K562 (cell line): ENCODE measurements at regions not wholly inside any gene's neighbourhood (a gene's known extent, or its start where the extent isn't known, plus 50 kb on each side); places are given as distances from the start of the nearest gene placed in this dataset.

Experiments used
- ATAC-seq: fragments of 200-7000 bp; cut with Tn5 transposase; 3 replicates; pipeline ENCODE4 v1.9.1; 2020; ENCODE audit warnings: moderate library complexity
- BruUV-seq: library from RNA; stranded (reverse); fragments of 400-500 nt; replicated peaks from 2 replicates; lab custom pipeline; 2021; lab: Mats Ljungman, UMichigan
- CTCF ChIA-PET: fragments of 300-600 bp; formaldehyde crosslinking; extraction: SDS; loops from one replicate; lab custom pipeline; 2021; ENCODE audit warnings: low intra/inter-chr PET ratio; lab: Yijun Ruan, JAX
- POLR2A ChIA-PET: fragments of 300-600, 350-650 bp; sonication (Branson Sonifier 250); formaldehyde crosslinking; extraction: SDS; loops from one replicate; lab custom pipeline; 2021; ENCODE audit warnings: antibody characterized with exemption, inconsistent platforms; lab: Yijun Ruan, JAX
- DNase-seq, 4 experiments: peaks; one replicate each; pipeline versions ENCODE4 v3.0.0 to v3.0.0-alpha.2; 2011 to 2018; ENCODE audit warnings: low spot score in 3 of 4, mixed read lengths in 3 of 4; ENCODE audit errors: extremely low read depth in 1 of 4
- FAIRE-seq: peaks from 2 replicates; lab custom pipeline; 2011; peaks lifted over from hg19 to GRCh38; lab: Jason Lieb, UNC
- H2AFZ ChIP-seq: 2 replicates; pipeline ENCODE4 v1.6.0; 2011; ENCODE audit warnings: low read depth, low read length, control low read depth, inconsistent platforms
- H3K27ac ChIP-seq: fragments of 200-600 bp; 3 replicates; pipeline ENCODE4 v1.8.0; 2011; ENCODE audit warnings: low read depth, mild to moderate bottlenecking, control low read depth, inconsistent platforms, low read length, moderate library complexity, mixed read lengths; ENCODE audit errors: extremely low read depth
- H3K27me3 ChIP-seq, 2 experiments: fragments of 300-600 bp in 1 of 2; 2 replicates in 1 of 2; 3 replicates in 1 of 2; pipeline versions ENCODE4 v1.6.0 to v1.8.0; 2011; ENCODE audit warnings: inconsistent platforms in 2 of 2, low read length in 2 of 2, mild to moderate bottlenecking in 1 of 2, mixed read lengths in 1 of 2, moderate library complexity in 1 of 2; ENCODE audit not compliant: control insufficient read depth in 2 of 2, insufficient read depth in 2 of 2
- H3K36me3 ChIP-seq: fragments of 300-600 bp; 3 replicates; pipeline ENCODE4 v1.8.0; 2011; ENCODE audit warnings: mild to moderate bottlenecking, low read length, inconsistent platforms; ENCODE audit not compliant: control insufficient read depth, insufficient read depth
- H3K4me1 ChIP-seq, 2 experiments: fragments of 200-600 bp in 1 of 2; replicated peaks in 1 of 2; 2 replicates in 1 of 2; 3 replicates in 1 of 2; pipeline versions ENCODE4 v1.5.1 to v1.8.0; 2011; ENCODE audit warnings: inconsistent platforms in 2 of 2, low read length in 2 of 2, mild to moderate bottlenecking in 1 of 2, mixed read lengths in 1 of 2, moderate library complexity in 1 of 2; ENCODE audit not compliant: control insufficient read depth in 2 of 2, insufficient read depth in 2 of 2
- H3K4me2 ChIP-seq: 2 replicates; pipeline ENCODE4 v1.6.1; 2011; ENCODE audit warnings: low read length, control low read depth, inconsistent platforms, mixed read lengths; ENCODE audit not compliant: insufficient read depth
- H3K4me3 ChIP-seq: fragments of 200-600 bp; sonication (generic), shearing (Covaris generic); 2 replicates; pipeline ENCODE4 v1.5.1; 2016; ENCODE audit warnings: control low read depth, inconsistent platforms
- H3K79me2 ChIP-seq: fragments of 200-600 bp; 3 replicates; pipeline ENCODE4 v1.8.0; 2011; ENCODE audit warnings: low read length, inconsistent platforms; ENCODE audit not compliant: control insufficient read depth, insufficient read depth
- H3K9ac ChIP-seq, 2 experiments: 2 replicates each; pipeline versions ENCODE4 v1.6.0 to v1.6.1; 2011; ENCODE audit warnings: low read depth in 2 of 2, low read length in 2 of 2, control low read depth in 1 of 2, inconsistent platforms in 1 of 2, mild to moderate bottlenecking in 1 of 2, mixed read lengths in 1 of 2; ENCODE audit not compliant: insufficient read depth in 1 of 2
- H3K9me1 ChIP-seq: one replicate; pipeline ENCODE4 v1.6.0; 2011; ENCODE audit warnings: inconsistent platforms, mild to moderate bottlenecking, low read length, moderate library complexity; ENCODE audit not compliant: control insufficient read depth, insufficient read depth
- H3K9me3 ChIP-seq: replicated peaks from 2 replicates; pipeline ENCODE4 v1.5.1; 2011; ENCODE audit warnings: low read depth, low read length, inconsistent platforms; ENCODE audit not compliant: control insufficient read depth, insufficient read depth
- H4K20me1 ChIP-seq: replicated peaks from 2 replicates; pipeline ENCODE4 v1.6.1; 2011; ENCODE audit warnings: low read length, inconsistent platforms, mixed read lengths; ENCODE audit not compliant: control insufficient read depth, insufficient read depth
- CHD7 ChIP-seq: fragments of 200-600 bp; sonication (generic); IDR thresholded peaks from one replicate; pipeline ENCODE4 v1.6.1; 2012; ENCODE audit warnings: mild to moderate bottlenecking, low read depth, low read length, inconsistent platforms
- DLX4 ChIP-seq: fragments of 250-450 bp; sonication (Bioruptor Pico); IDR thresholded peaks from 2 replicates; pipeline ENCODE4 v1.6.1; 2021; ENCODE audit warnings: mild to moderate bottlenecking
- ESRRA ChIP-seq: fragments of 450-650 bp; IDR thresholded peaks from 2 replicates; pipeline ENCODE4 v1.6.1; 2014; ENCODE audit warnings: low read depth, mild to moderate bottlenecking, moderate library complexity, borderline replicate concordance
- KLF1 ChIP-seq: fragments of 450-650 bp; IDR thresholded peaks from 2 replicates; pipeline ENCODE4 v1.6.1; 2016; ENCODE audit warnings: missing genetic modification characterization, missing compliant biosample characterization
- SAP30 ChIP-seq: fragments of 200-600 bp; sonication (generic); IDR thresholded peaks from 2 replicates; pipeline ENCODE4 v1.6.1; 2012; ENCODE audit warnings: borderline replicate concordance, low read depth, mild to moderate bottlenecking, moderate library complexity, low read length, control low read depth, inconsistent platforms; ENCODE audit not compliant: insufficient read depth, poor library complexity, severe bottlenecking
- ZNF408 ChIP-seq: fragments of 250-450 bp; sonication (Bioruptor Pico); IDR thresholded peaks from 2 replicates; pipeline ENCODE4 v1.4.0; 2020; ENCODE audit warnings: low read depth, mild to moderate bottlenecking, moderate library complexity
- WGBS: fragments of 100-300 bp; shearing (Covaris generic); methylation state at CpG from one replicate; pipeline ENCODE4 v1.1.6; 2016; ENCODE audit warnings: low coverage, mixed read lengths; ENCODE audit not compliant: insufficient coverage; ENCODE audit errors: missing lambda C conversion rate; 5-methylcytosine and 5-hydroxymethylcytosine counted together
- in situ Hi-C: fragments of 300-500 bp; cut with MboI; formaldehyde crosslinking; loops from 4 replicates; pipeline ENCODE4 v1.15.0; 2018; ENCODE audit warnings: inconsistent platforms, mixed read lengths
- intact Hi-C: fragments of 100-400 bp; cut with micrococcal nuclease; formaldehyde crosslinking; loops from 2 replicates; pipeline ENCODE4 v1.14.2; 2022
- TF ChIP-seq, protein P1 (sequence below): fragments of 250-450 bp; sonication (Bioruptor Pico); IDR thresholded peaks from 2 replicates; pipeline ENCODE4 v1.5.0; 2020; ENCODE audit warnings: mild to moderate bottlenecking
- TF ChIP-seq, protein P2 (sequence below): sonication (generic); formaldehyde crosslinking; IDR thresholded peaks from 2 replicates; pipeline ENCODE4 v1.8.0; 2023; ENCODE audit warnings: mild to moderate bottlenecking, missing genetic modification reagents

GRCh38 chr22:26905640-26906039, 248.3 kb downstream of the MIAT start:
- H3K4me1 ChIP-seq, result no peaks in the 10 kb centered on the region
- H3K27me3 ChIP-seq, result peaks cover 2 to 16% of the 10 kb centered on the region in 2 experiments; a peak in 3 of 5 replicates
- no peaks in the 10 kb centered on the region for H3K9me1 ChIP-seq
- POLR2A ChIA-PET, result no interaction called here
- 0 out of 2 replicates have a peak, but pooled peaks cover 3% of the 10 kb centered on the region for H4K20me1 ChIP-seq
- WGBS, result 0% methylated on average over 4 of the region's 4 CpGs
- no peak overlapping the region for H3K4me2 ChIP-seq
- no peaks in the 10 kb centered on the region for H3K79me2 ChIP-seq
- ATAC-seq (no peak), DNase-seq (no peak), FAIRE-seq (no peak)
- CTCF ChIA-PET, result no interaction called here
- intact Hi-C loops, result no loop called here
- H3K9ac ChIP-seq, result no peak overlapping the region
- no peaks in the 10 kb centered on the region for H3K9me3 ChIP-seq
- H3K4me3 ChIP-seq, result no peak overlapping the region
- no peaks in the 10 kb centered on the region for H3K36me3 ChIP-seq
- no peak overlapping the region for H3K27ac ChIP-seq
- BruUV-seq, result no TSS peak
- in situ Hi-C loops, result no loop called here
- no peak overlapping the region for H2AFZ ChIP-seq
- TF ChIP-seq, protein P1, sequence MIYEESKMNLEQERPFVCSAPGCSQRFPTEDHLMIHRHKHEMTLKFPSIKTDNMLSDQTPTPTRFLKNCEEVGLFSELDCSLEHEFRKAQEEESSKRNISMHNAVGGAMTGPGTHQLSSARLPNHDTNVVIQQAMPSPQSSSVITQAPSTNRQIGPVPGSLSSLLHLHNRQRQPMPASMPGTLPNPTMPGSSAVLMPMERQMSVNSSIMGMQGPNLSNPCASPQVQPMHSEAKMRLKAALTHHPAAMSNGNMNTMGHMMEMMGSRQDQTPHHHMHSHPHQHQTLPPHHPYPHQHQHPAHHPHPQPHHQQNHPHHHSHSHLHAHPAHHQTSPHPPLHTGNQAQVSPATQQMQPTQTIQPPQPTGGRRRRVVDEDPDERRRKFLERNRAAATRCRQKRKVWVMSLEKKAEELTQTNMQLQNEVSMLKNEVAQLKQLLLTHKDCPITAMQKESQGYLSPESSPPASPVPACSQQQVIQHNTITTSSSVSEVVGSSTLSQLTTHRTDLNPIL (CRISPR knock-in tag), result no peak
- TF ChIP-seq CHD7, result no peak
- TF ChIP-seq ESRRA, result no peak
- TF ChIP-seq, protein P2, sequence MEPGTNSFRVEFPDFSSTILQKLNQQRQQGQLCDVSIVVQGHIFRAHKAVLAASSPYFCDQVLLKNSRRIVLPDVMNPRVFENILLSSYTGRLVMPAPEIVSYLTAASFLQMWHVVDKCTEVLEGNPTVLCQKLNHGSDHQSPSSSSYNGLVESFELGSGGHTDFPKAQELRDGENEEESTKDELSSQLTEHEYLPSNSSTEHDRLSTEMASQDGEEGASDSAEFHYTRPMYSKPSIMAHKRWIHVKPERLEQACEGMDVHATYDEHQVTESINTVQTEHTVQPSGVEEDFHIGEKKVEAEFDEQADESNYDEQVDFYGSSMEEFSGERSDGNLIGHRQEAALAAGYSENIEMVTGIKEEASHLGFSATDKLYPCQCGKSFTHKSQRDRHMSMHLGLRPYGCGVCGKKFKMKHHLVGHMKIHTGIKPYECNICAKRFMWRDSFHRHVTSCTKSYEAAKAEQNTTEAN, result no peak
- no peak for TF ChIP-seq KLF1
- no peak for TF ChIP-seq ZNF408 (CRISPR knock-in tag)
- no peak for TF ChIP-seq DLX4 (CRISPR knock-in tag)
- TF ChIP-seq SAP30, result no peak
